Rectal smooth muscle tissue (tissue), 1 donor: ENCODE measurements at regions not wholly inside any gene's neighbourhood (a gene's known extent, or its start where the extent isn't known, plus 50 kb on each side); places are given as distances from the start of the nearest gene placed in this dataset.

Experiments used
- H3K27ac ChIP-seq: one replicate; pipeline ENCODE4 v1.7.0; 2013; ENCODE audit warnings: low read depth, low read length, inconsistent platforms
- H3K27me3 ChIP-seq: one replicate; pipeline ENCODE4 v1.7.0; 2013; ENCODE audit warnings: low read length; ENCODE audit not compliant: control insufficient read depth, insufficient read depth
- H3K36me3 ChIP-seq: one replicate; pipeline ENCODE4 v1.7.0; 2013; ENCODE audit warnings: low read length; ENCODE audit not compliant: control insufficient read depth, insufficient read depth
- H3K4me1 ChIP-seq: one replicate; pipeline ENCODE4 v1.7.0; 2013; ENCODE audit warnings: low read length; ENCODE audit not compliant: control insufficient read depth, insufficient read depth
- H3K4me3 ChIP-seq: one replicate; pipeline ENCODE4 v1.7.0; 2013; ENCODE audit warnings: low read length
- H3K9ac ChIP-seq: one replicate; pipeline ENCODE4 v1.7.0; 2013; ENCODE audit warnings: low read length

DNA sequence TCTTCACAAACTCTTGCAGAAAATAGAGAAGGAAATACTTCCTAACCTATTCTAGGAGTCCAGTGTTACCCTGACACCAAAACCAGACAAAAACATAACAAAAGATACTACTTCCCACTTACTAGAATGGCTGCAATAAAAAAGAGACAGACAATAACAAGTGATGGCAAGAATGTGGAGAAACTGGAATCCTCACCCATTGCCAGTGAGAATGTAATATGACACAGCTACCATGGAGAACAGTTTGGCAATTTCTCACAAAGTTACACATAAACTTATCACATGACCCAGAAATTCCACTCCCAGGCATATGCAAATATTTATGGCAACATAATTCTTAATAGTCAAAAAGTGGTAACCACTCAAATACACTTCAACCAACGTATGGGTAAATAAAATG lies 209.8 kb upstream of the CTAGE1 start:
- H3K27ac ChIP-seq, result no peak overlapping the region
- H3K4me3 ChIP-seq, result no peak overlapping the region
- no peaks in the 10 kb centered on the region for H3K4me1 ChIP-seq

DNA sequence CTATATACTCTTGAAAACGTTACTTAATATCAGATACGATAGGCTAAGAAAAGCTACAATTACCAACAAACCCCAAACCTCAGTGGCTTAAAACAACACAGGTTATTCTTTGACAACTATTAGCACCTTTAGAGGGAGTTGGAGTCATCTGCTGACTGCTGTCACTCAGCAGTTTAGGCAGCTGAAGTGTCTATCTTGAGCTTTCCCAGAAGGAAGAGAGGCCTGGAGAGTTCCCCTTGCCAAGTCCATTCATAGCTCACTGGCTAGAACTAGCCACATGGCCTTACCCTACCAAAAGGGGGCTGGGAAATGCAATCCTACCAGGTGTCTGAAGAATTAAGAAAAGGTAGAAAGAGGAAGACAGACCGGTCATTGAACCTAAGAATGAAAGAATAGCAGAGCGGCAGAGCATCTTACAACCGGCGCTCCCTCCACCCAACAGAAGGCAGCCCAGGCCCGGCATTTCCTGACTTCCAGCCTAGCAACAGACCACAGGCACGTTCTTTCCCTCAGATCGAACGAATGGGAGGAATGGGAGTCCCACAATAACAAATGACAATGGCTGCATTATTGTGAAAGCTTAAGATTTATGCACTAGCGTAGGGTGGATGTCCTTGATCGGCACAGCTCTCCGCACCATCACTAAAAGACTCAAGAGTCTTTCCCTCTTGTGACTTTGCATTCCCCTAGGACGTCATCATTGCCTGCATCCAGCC lies 211.2 kb upstream of the CTAGE1 start:
- Histone ChIP-seq H3K27me3 (no peaks in the 10 kb centered on the region), H3K27ac (no peak overlapping the region), H3K4me3 (no peak overlapping the region), H3K36me3 (no peaks in the 10 kb centered on the region), H3K9ac (no peak overlapping the region), H3K4me1 (no peaks in the 10 kb centered on the region)

More for the DNA sequence above, 209.8 kb upstream of the CTAGE1 start:
- Histone ChIP-seq H3K9ac (no peak overlapping the region), H3K36me3 (no peaks in the 10 kb centered on the region), H3K27me3 (no peaks in the 10 kb centered on the region)

DNA sequence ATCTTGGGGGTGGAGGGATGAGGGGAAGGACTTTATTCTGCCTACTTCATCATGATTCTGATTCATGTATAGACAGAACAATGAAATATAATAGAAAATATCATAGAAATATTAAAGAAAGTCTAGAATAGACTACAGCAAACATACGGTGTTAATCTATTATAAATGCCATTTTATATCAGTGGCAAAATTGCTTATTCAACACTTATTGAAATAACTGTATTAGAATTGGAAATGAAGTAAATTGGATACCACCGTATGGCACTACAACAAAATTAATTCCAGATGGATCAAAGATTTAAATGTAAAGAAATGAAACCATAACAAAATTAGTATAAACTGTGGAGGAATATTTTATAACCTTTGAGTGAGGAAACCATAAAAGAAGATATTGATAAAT lies 213.3 kb upstream of the CTAGE1 start:
- no peak overlapping the region for H3K4me3 ChIP-seq
- no peaks in the 10 kb centered on the region for H3K4me1 ChIP-seq
- no peak overlapping the region for H3K27ac ChIP-seq
- H3K36me3 ChIP-seq, result no peaks in the 10 kb centered on the region
- no peaks in the 10 kb centered on the region for H3K27me3 ChIP-seq
- H3K9ac ChIP-seq, result no peak overlapping the region

DNA sequence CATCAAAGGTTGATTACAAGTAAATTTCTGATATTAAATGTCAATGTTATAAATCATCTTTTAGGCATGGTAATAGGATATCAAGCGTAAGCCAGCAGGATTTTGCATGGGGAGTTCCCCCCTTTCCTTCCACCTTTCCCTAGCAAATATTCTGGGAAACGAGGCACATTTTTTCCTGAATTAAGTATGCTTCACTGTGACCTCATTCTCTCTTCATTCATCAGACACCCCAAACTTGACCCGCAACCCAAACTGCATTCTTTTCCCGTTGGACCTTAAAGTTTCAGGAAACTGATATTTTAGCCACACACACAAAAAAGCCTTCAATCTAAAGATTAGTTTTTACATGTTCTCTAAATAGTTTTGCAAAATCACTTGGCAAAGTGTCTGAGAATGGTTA lies 214.5 kb upstream of the CTAGE1 start:
- Histone ChIP-seq H3K27ac (no peak overlapping the region), H3K27me3 (no peaks in the 10 kb centered on the region), H3K9ac (no peak overlapping the region), H3K36me3 (no peaks in the 10 kb centered on the region), H3K4me3 (no peak overlapping the region), H3K4me1 (no peaks in the 10 kb centered on the region)

DNA sequence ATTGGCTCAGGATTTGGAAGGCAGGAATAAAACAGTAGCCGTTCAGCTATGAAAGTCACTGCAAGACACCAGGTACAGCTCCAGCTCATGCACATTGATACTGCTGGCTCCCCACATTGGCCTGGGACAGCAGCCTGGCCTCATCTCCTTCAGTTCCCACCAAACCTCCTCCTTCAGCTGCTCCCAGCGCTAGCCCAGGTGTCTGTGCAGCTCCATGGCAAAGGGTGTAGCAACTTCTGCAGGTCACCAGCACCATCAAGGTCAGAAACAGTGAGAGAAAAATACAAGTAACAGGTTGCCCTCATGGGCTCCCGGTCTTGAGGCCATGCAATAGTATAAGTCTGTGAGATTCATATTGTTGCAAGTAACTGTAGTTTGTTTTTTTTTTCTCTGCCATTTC lies 216.7 kb upstream of the CTAGE1 start:
- Histone ChIP-seq H3K4me1 (no peaks in the 10 kb centered on the region), H3K27me3 (no peaks in the 10 kb centered on the region), H3K36me3 (no peaks in the 10 kb centered on the region), H3K27ac (no peak overlapping the region), H3K9ac (no peak overlapping the region), H3K4me3 (no peak overlapping the region)

DNA sequence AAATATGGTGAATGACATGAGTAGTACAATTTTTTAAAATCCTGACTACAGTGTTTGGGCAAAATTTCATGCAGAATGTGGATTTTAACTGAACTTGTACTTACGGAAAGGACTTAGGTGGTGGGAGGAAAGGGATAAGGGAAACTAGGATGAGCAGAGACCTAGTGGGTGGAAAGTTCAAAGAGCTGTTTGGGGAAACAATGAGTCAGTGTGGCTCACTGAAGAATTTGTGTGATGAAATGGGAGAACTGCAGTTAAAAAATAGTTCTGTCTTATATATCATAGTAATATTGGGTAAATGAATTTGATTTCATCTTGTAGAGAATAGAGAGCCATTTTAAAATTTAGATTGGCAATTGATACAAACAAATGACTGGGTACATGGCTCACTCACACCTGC lies 220.1 kb upstream of the CTAGE1 start:
- Histone ChIP-seq H3K9ac (no peak overlapping the region), H3K36me3 (no peaks in the 10 kb centered on the region), H3K27ac (no peak overlapping the region)

DNA sequence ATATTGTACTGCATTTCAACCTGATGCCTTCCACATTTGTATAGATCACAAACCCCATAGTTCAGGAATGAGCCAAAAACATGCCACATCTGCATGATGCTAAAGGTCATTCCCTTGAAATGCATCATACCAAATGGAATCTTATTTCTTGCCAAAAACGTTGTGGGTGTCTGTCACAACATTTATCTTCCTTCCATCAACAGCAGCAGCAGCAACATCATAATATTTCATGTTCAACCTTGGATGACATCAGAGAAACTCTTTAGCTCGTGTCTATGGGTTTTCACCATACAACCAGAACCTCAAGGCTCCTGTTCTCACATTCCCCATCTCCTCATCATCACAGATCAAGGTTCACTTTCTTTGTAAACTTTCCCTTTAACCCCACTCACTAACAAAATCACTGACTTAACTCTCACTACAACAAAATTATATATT lies 221.3 kb upstream of the CTAGE1 start:
- Histone ChIP-seq H3K4me1 (no peaks in the 10 kb centered on the region), H3K36me3 (no peaks in the 10 kb centered on the region), H3K9ac (no peak overlapping the region), H3K27ac (no peak overlapping the region), H3K27me3 (no peaks in the 10 kb centered on the region), H3K4me3 (no peak overlapping the region)

More for the DNA sequence above, 220.1 kb upstream of the CTAGE1 start:
- H3K27me3 ChIP-seq, result no peaks in the 10 kb centered on the region
- H3K4me3 ChIP-seq, result no peak overlapping the region
- no peaks in the 10 kb centered on the region for H3K4me1 ChIP-seq

DNA sequence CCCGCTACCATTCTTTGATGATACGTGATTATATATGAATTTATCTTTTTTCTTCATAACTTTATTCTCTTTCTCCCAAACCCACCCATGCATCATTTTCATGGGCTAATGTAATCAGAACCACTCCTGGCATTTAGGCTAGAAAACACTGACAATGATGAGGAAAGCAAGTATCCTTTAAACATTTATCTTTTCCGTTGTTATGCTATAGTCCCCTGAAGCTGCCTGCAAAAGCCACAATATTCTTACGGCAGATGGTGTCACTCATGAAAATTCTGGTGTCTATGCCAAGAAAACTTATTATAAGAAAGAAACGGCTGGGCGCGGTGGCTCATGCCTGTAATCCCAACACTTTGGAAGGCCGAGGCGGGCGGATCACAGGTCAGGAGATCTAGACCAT lies 221.8 kb upstream of the CTAGE1 start:
- Histone ChIP-seq H3K9ac (no peak overlapping the region), H3K27ac (no peak overlapping the region), H3K27me3 (no peaks in the 10 kb centered on the region), H3K4me3 (no peak overlapping the region), H3K4me1 (no peaks in the 10 kb centered on the region), H3K36me3 (no peaks in the 10 kb centered on the region)

DNA sequence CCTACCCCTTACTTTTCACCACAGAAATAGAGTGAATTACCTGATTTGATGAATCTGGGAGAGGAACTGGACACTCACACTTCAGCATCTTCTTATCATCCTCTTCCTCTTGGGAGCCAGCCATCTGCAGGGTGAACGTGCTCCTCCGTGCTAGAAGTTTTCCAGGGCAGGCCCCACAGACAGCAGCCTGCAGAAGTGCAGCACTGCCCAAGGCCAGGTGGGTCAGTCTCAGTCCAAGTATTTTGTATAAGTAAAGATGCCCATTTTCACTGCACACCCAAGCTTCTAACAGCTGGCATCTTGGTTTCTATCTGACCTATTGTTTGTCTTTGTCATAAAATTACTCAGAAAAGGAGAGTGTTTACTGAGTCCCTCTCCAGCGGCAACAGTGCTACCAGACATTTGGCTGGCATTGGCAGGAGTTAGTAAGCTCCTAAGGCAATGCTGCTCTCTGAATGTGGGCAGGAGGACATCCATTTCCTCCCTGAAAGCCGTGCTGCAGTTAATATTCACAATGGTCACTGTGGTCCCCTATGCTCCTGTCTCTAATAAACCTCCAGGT lies 222.6 kb upstream of the CTAGE1 start:
- Histone ChIP-seq H3K4me3 (no peak overlapping the region), H3K27ac (no peak overlapping the region), H3K9ac (no peak overlapping the region), H3K27me3 (no peaks in the 10 kb centered on the region), H3K36me3 (no peaks in the 10 kb centered on the region), H3K4me1 (no peaks in the 10 kb centered on the region)

DNA sequence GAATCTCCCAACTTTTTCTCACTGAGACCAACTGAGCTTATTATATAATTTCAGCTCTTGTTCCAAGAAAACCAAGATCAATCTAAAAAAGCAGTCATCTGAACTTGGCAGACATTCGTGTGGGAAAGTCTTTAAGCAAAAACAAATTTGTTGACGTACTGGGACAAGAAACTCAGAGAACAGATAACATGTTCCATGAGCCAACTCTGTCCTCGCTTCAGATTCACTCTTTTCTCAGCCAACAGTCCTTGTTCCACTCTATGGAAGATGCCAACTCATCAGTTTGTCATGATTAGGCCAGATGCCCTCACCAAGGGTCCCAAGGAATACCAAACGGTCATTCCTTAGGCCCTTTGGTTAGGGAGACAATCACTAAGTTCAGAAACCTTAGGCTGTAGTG lies 224.2 kb upstream of the CTAGE1 start:
- Histone ChIP-seq H3K4me1 (no peaks in the 10 kb centered on the region), H3K27me3 (no peaks in the 10 kb centered on the region), H3K27ac (no peak overlapping the region), H3K4me3 (no peak overlapping the region), H3K9ac (no peak overlapping the region), H3K36me3 (no peaks in the 10 kb centered on the region)

DNA sequence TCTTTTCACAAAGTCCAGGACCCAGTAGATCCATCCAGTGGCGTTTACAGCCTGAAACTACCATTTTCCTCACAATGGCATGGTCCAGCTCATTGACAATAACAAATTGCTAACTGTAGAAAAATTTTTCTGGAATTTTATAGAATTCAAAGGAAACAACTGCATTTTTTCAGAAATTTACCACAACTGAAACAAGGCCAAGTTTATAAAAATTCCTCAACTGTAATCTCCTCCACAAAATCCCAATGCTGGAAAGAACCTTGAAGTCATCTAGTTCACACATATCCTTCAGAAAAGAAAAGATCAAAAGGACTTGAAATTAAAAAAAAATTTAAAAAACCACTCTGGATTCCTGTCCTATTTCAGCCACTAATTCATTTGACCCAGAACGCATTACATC lies 226.0 kb upstream of the CTAGE1 start:
- no peaks in the 10 kb centered on the region for H3K4me1 ChIP-seq

DNA sequence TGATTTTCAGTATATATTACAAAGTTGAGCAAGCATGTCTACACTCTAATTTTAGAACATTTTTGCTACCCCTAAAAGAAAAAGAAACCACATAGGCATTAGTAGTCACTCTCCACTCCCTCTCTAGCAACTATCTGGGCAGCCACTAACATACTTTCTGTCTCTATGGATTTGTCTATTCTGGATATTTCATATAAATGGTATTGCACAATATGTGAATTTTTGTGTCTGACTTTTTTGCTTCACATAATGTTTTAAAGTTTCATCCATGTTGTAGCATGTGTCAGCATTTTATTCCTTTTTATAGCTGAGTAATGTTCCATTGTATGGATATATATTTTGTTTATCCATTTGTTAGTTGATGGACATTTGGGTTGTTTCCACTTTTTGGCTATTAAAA lies 232.5 kb upstream of the CTAGE1 start:
- Histone ChIP-seq H3K36me3 (no peaks in the 10 kb centered on the region), H3K9ac (no peak overlapping the region), H3K27ac (no peak overlapping the region), H3K4me3 (no peak overlapping the region), H3K27me3 (no peaks in the 10 kb centered on the region), H3K4me1 (no peaks in the 10 kb centered on the region)

More for the DNA sequence above, 226.0 kb upstream of the CTAGE1 start:
- H3K4me3 ChIP-seq, result no peak overlapping the region
- no peak overlapping the region for H3K9ac ChIP-seq
- no peaks in the 10 kb centered on the region for H3K27me3 ChIP-seq
- H3K36me3 ChIP-seq, result no peaks in the 10 kb centered on the region
- H3K27ac ChIP-seq, result no peak overlapping the region

DNA sequence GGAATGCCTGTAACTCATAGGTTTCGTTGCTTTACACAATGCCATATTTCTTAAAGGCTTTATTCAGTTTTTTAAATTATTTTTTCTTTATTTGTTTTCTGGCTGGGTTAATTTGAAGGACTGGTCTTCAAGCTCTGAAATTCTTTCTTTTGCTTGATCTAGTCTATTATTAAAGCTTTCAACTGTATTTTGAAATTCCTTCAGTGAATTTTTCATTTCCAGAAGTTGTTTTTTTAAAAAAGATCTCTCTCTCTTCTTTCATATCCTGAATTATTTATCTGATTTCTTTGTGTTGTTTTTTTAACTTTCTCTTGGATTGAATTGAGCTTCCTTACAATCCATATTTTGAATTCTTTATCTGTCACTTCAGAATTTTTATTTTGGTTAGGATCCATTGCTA lies 239.9 kb upstream of the CTAGE1 start:
- Histone ChIP-seq H3K27me3 (no peaks in the 10 kb centered on the region), H3K27ac (no peak overlapping the region), H3K4me1 (no peaks in the 10 kb centered on the region), H3K9ac (no peak overlapping the region), H3K4me3 (no peak overlapping the region), H3K36me3 (no peaks in the 10 kb centered on the region)
